ENCODE measurements at regions not wholly inside any gene's neighbourhood (a gene's known extent, or its start where the extent isn't known, plus 50 kb on each side); places are given as distances from the start of the nearest gene placed in this dataset.
"Not testable (repeated sequence)": the region's sequence is repeated elsewhere in the genome, so short reads cannot be mapped to it uniquely, and the experiment has no call there.

DNA sequence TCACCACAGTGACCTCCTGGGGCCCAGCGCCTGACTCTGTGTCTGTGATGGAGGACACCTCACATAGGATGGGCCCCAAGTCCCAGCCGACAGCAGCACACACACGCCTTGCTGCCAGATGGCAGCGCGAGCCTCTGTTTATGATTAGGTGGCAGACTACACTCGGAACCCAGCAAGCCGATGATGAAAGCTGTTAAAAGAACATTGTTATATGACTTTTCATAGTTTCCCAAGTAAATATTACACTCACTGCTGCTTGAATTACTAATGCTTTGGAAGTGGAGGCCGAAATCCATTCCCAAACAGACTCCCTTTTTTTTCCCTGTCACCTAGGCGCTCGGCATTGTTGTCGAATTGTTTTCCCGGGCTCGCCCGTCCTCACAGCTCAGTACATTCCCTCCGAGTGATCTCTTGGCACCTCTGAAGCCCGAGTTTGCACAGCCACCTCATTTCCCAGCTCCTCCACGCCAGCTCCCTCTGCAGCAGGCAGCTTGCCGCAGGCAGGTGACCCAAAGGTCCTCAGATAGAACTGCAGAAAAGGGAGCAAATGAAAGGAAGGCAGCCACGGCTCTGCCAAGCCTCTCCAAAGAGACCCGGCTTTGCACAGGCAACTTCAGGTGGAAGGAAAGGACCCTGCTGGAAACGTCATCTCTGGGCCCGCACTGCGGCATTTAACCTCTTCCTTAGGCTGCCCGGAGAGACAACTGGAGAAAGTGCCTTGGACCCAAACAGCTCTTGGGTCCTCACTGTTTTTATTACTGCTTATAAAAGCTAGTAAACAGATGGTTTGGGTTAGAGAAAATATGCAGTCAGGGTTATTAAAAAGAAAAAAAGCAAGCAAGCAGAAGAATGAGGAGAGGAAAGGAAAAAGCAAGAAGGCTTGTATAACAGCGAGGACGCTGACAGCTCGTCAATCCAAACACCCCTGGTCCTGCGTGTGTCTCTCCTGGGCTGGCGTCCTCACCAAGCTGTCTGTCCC, 72.2 kb upstream of the SLC25A33 start:
- DNase-seq = no peak

DNA sequence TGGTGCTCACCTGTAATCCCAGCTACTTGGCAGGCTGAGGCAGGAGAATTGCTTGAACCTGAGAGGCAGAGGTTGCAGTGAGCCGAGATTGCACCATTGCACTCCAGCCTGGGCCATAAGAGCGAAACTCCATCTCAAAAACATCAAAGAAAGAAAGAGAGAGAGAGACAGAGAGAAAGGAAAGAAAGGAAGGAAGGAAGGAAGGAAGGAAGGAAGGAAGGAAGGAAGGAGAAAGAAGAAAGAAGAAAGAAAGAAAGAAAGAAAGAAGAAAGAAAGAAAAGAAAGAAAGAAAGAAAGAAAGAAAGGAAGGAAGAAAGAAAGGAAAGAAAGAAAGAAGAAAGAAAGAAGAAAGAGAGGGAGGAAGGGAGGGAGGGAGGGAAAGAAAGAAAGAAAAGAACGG, 69.4 kb upstream of the SLC25A33 start:
- DNase-seq = not testable (repeated sequence)

GRCh38 chr1:9471679-9472078, 67.6 kb upstream of the SLC25A33 start:
- DNase-seq = no peak

- DNase-seq = no peak
Observed at GRCh38 chr1:9472386-9473031, 66.8 kb upstream of the SLC25A33 start.

- no peak for DNase-seq
Observed at GRCh38 chr1:9473032-9473807, 66.0 kb upstream of the SLC25A33 start.

DNA sequence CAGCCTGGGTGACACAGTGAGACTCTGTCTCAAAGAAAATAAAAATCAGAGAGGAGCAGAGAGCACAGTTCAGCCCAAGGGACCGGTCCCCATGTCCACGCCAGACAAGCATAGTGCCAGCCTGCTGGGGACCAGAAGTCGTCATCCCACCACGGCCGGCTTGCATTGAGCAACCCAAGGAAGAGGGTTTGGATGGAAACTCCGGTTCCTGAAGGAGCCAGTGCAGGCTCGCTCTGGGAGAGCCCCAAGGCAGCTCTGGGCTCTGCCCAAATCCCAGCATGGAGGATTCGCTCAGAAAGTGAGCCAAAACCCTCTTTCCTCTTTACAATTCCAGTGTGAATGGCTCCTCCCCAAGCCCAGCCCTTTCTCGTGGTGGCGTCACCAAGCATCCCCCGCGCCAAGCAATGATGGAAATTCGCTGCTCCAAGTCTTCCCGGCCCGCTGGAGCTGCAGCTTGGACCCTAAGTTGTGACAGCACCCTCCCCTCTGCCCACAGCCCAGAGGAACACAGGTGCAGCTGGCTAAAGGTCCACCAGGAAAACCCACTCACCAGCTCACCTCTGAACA, 64.1 kb upstream of the SLC25A33 start:
- DNase-seq = no peak

GRCh38 chr1:9476790-9477463, 62.3 kb upstream of the SLC25A33 start:
- DNase-seq = no peak

GRCh38 chr1:9477535-9477934, 61.7 kb upstream of the SLC25A33 start:
- DNase-seq = no peak

- DNase-seq = no peak
Observed at GRCh38 chr1:9478021-9478420, 61.2 kb upstream of the SLC25A33 start.

- DNase-seq = no peak
Observed at GRCh38 chr1:9481048-9481447, 58.2 kb upstream of the SLC25A33 start.

DNA sequence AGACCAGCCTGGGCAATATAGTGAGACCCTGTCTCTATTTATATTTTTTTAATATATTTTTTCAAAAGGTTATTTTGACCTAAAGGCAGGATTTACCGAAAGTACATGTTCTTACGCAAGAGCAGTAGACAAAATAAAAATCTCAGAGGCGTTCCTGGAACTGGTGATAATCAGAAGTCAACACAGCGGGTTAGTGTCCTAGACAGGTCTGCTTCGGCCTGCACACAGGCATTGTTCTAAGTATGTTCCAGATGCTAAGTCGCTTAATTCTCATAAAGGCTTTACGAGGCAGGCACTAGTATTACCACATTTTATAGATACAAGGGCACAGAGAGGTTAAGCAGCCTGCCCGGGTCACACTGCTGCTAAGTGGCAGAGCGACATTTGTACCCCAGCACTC, 56.9 kb upstream of the SLC25A33 start:
- DNase-seq = no peak

- no peak for DNase-seq
Observed at GRCh38 chr1:9482816-9483572, 56.3 kb upstream of the SLC25A33 start.

GRCh38 chr1:9486466-9487140, 52.7 kb upstream of the SLC25A33 start:
- DNase-seq = no peak
